Keratinocyte (primary cell): ENCODE measurements at regions not wholly inside any gene's neighbourhood (a gene's known extent, or its start where the extent isn't known, plus 50 kb on each side); places are given as distances from the start of the nearest gene placed in this dataset.
"Not testable (repeated sequence)": the region's sequence is repeated elsewhere in the genome, so short reads cannot be mapped to it uniquely, and the experiment has no call there.

Experiments
- DNase-seq: peaks from one replicate; pipeline ENCODE4 v3.0.0-alpha.2; 2011; ENCODE audit warnings: low read depth, missing footprints, low spot score
- FAIRE-seq: peaks from 2 replicates; lab custom pipeline; 2011; peaks lifted over from hg19 to GRCh38; lab: Jason Lieb, UNC
- H2AFZ ChIP-seq: 2 replicates; pipeline ENCODE4 v1.6.0; 2012; ENCODE audit warnings: low read length, control low read depth, inconsistent platforms; ENCODE audit not compliant: control insufficient read depth
- H3K27ac ChIP-seq: 2 replicates; pipeline ENCODE4 v1.5.1; 2011; ENCODE audit warnings: low read length; ENCODE audit not compliant: control insufficient read depth, insufficient read depth
- H3K27me3 ChIP-seq: 3 replicates; pipeline ENCODE4 v1.6.0; 2011; ENCODE audit warnings: low read length; ENCODE audit not compliant: control insufficient read depth, insufficient read depth; ENCODE audit errors: extremely low read depth
- H3K36me3 ChIP-seq, 2 experiments: 2 replicates in 1 of 2; 3 replicates in 1 of 2; pipeline ENCODE4 v1.5.1; 2011; ENCODE audit warnings: low read length in 2 of 2, mild to moderate bottlenecking in 1 of 2; ENCODE audit not compliant: control insufficient read depth in 2 of 2, insufficient read depth in 2 of 2; ENCODE audit errors: extremely low read depth in 1 of 2
- H3K4me1 ChIP-seq: 3 replicates; pipeline ENCODE4 v1.5.1; 2011; ENCODE audit warnings: low read length; ENCODE audit not compliant: control insufficient read depth, insufficient read depth; ENCODE audit errors: extremely low read depth
- H3K4me2 ChIP-seq: 3 replicates; pipeline ENCODE4 v1.6.0; 2011; ENCODE audit warnings: low read depth, low read length; ENCODE audit not compliant: control insufficient read depth, insufficient read depth; ENCODE audit errors: extremely low read depth
- H3K4me3 ChIP-seq, 3 experiments: fragments of 200-600 bp in 1 of 3; sonication (generic) in 1 of 3; 2 replicates in 2 of 3; 3 replicates in 1 of 3; pipeline ENCODE4 v1.5.1; 2011 to 2016; ENCODE audit warnings: low read length in 3 of 3, mild to moderate bottlenecking in 3 of 3, control low read depth in 2 of 3, inconsistent platforms in 1 of 3, low read depth in 1 of 3, mixed read lengths in 1 of 3, mixed run types in 1 of 3, moderate library complexity in 1 of 3; ENCODE audit not compliant: control insufficient read depth in 2 of 3, insufficient read depth in 2 of 3; ENCODE audit errors: extremely low read depth in 1 of 3
- H3K79me2 ChIP-seq: 2 replicates; pipeline ENCODE4 v1.6.0; 2012; ENCODE audit warnings: low read length; ENCODE audit not compliant: control insufficient read depth, insufficient read depth
- H3K9ac ChIP-seq: 3 replicates; pipeline ENCODE4 v1.6.0; 2011; ENCODE audit warnings: low read length; ENCODE audit not compliant: control insufficient read depth, insufficient read depth; ENCODE audit errors: extremely low read depth
- H3K9me1 ChIP-seq: 3 replicates; pipeline ENCODE4 v1.6.0; 2011; ENCODE audit warnings: low read length; ENCODE audit not compliant: control insufficient read depth, insufficient read depth; ENCODE audit errors: extremely low read depth
- H3K9me3 ChIP-seq: 2 replicates; pipeline ENCODE4 v1.5.1; 2012; ENCODE audit warnings: low read depth, low read length; ENCODE audit not compliant: control insufficient read depth
- H4K20me1 ChIP-seq: 3 replicates; pipeline ENCODE4 v1.6.0; 2011; ENCODE audit warnings: low read length; ENCODE audit not compliant: control insufficient read depth, insufficient read depth; ENCODE audit errors: extremely low read depth
- CTCF ChIP-seq, 3 experiments: IDR thresholded peaks in 1 of 3; conservative IDR thresholded peaks in 1 of 3; optimal IDR thresholded peaks in 1 of 3; 2 replicates in 2 of 3; 3 replicates in 1 of 3; pipeline versions ENCODE3 to v1.5.1; 2011; ENCODE audit warnings: low read length in 3 of 3, mild to moderate bottlenecking in 3 of 3, moderate library complexity in 2 of 3, control low read depth in 1 of 3, inconsistent platforms in 1 of 3; ENCODE audit not compliant: insufficient read depth in 2 of 3; ENCODE audit errors: extremely low read depth in 1 of 3
- EZH2 ChIP-seq: IDR thresholded peaks from one replicate; pipeline ENCODE4 v1.6.1; 2012; ENCODE audit warnings: inconsistent platforms, mild to moderate bottlenecking, low read length, moderate library complexity
- dilution Hi-C: fragments of 300-500 bp; cut with MboI; formaldehyde crosslinking; loops from one replicate; pipeline ENCODE4 v1.7.0; 2020; ENCODE audit warnings: low sequenced_read_pairs; ENCODE audit not compliant: extremely low pct_ligation_motif_present

- Histone ChIP-seq H3K4me2 (no peak overlapping the region), H3K9me3 (no peaks in the 10 kb centered on the region), H2AFZ (peak overlapping the region; percentile 13), H3K79me2 (no peaks in the 10 kb centered on the region), H4K20me1 (no peaks in the 10 kb centered on the region), H3K27ac (no peak overlapping the region), H3K4me3 (no peak overlapping the region), H3K36me3 (no peaks in the 10 kb centered on the region), H3K27me3 (no peaks in the 10 kb centered on the region), H3K9me1 (no peaks in the 10 kb centered on the region), H3K4me1 (no peaks in the 10 kb centered on the region), H3K9ac (no peak overlapping the region)
- dilution Hi-C loops, result no loop called here
- peak; percentile 57 for FAIRE-seq
- DNase-seq, result no peak
- TF ChIP-seq EZH2 (no peak), CTCF (optimal IDR thresholded peaks at IDR 0.05 in 1 of 3, IDR thresholded peaks at IDR 0.05 in 1 of 3, conservative IDR thresholded peaks at IDR 0.05 in 1 of 3; ENCODE audit: extremely low read depth in 1 of 3, insufficient read depth in 2 of 3, low read length in 3 of 3) (no peak)
Observed at GRCh38 chr7:54201501-54201900, 340.7 kb upstream of the VSTM2A start.

- Histone ChIP-seq H3K79me2 (no peaks in the 10 kb centered on the region), H3K36me3 (no peaks in the 10 kb centered on the region), H2AFZ (no peak overlapping the region), H3K9ac (no peak overlapping the region), H3K4me2 (no peak overlapping the region), H3K9me1 (no peaks in the 10 kb centered on the region), H4K20me1 (no peaks in the 10 kb centered on the region), H3K9me3 (peaks cover 2% of the 10 kb centered on the region), H3K4me3 (no peak overlapping the region), H3K27me3 (no peaks in the 10 kb centered on the region), H3K27ac (no peak overlapping the region), H3K4me1 (no peaks in the 10 kb centered on the region)
- TF ChIP-seq CTCF (optimal IDR thresholded peaks at IDR 0.05 in 1 of 3, IDR thresholded peaks at IDR 0.05 in 1 of 3, conservative IDR thresholded peaks at IDR 0.05 in 1 of 3; ENCODE audit: extremely low read depth in 1 of 3, insufficient read depth in 2 of 3, low read length in 3 of 3), result no peak
- TF ChIP-seq EZH2, result no peak
- dilution Hi-C loops, result no loop called here
- FAIRE-seq, result no peak
- no peak for DNase-seq
Observed at GRCh38 chr7:54215424-54215823, 326.8 kb upstream of the VSTM2A start.

- H3K9ac ChIP-seq, H3K9me1 ChIP-seq, H3K27ac ChIP-seq, H3K36me3 ChIP-seq, H3K9me3 ChIP-seq, H3K79me2 ChIP-seq, dilution Hi-C loops, H2AFZ ChIP-seq, DNase-seq, H4K20me1 ChIP-seq, H3K4me3 ChIP-seq, FAIRE-seq, H3K4me2 ChIP-seq, H3K27me3 ChIP-seq, H3K4me1 ChIP-seq: not testable (repeated sequence)
Observed at GRCh38 chr7:54226030-54226429, 316.1 kb upstream of the VSTM2A start.
